HG02970 (cell line): ENCODE measurements at regions not wholly inside any gene's neighbourhood (a gene's known extent, or its start where the extent isn't known, plus 50 kb on each side); places are given as distances from the start of the nearest gene placed in this dataset.

Source experiments
- ATAC-seq: cut with Tn5 transposase; IDR thresholded peaks from one replicate; pipeline ENCODE4 v1.9.1; 2021; ENCODE audit warnings: mild to moderate bottlenecking, moderate library complexity, moderate number of reproducible peaks; ENCODE audit not compliant: unreplicated experiment, low FRiP score

GRCh38 chr4:136962868-136963267 is 569.4 kb downstream of the PCDH18 start:
- ATAC-seq: no peak

- no peak for ATAC-seq
These were observed 585.9 kb downstream of the PCDH18 start for GRCh38 chr4:136946307-136946907.

GRCh38 chr4:136939781-136940180 is 592.5 kb downstream of the PCDH18 start:
- ATAC-seq: no peak

- no peak for ATAC-seq
These were observed 596.4 kb downstream of the PCDH18 start for GRCh38 chr4:136935871-136936270.

- ATAC-seq: no peak
These were observed 597.0 kb downstream of the PCDH18 start for GRCh38 chr4:136935305-136935704.

- no peak for ATAC-seq
These were observed 597.7 kb downstream of the PCDH18 start for GRCh38 chr4:136934601-136935000.

- ATAC-seq: no peak
These were observed 600.5 kb downstream of the PCDH18 start for GRCh38 chr4:136931781-136932180.

GRCh38 chr4:136928957-136929411 is 603.3 kb downstream of the PCDH18 start:
- no peak for ATAC-seq

GRCh38 chr4:136927172-136927571 is 605.1 kb downstream of the PCDH18 start:
- ATAC-seq: no peak

- ATAC-seq: no peak
These were observed 607.1 kb downstream of the PCDH18 start for GRCh38 chr4:136925203-136925602.

- no peak for ATAC-seq
These were observed 610.2 kb downstream of the PCDH18 start for GRCh38 chr4:136922066-136922465.

- no peak for ATAC-seq
These were observed 612.0 kb downstream of the PCDH18 start for GRCh38 chr4:136920092-136920881.

GRCh38 chr4:136918772-136919171 is 613.5 kb downstream of the PCDH18 start:
- ATAC-seq: no peak

GRCh38 chr4:136917312-136918110 is 614.8 kb downstream of the PCDH18 start:
- ATAC-seq: no peak

- no peak for ATAC-seq
These were observed 622.7 kb downstream of the PCDH18 start for GRCh38 chr4:136909626-136910025.

GRCh38 chr4:136908122-136908521 is 624.2 kb downstream of the PCDH18 start:
- ATAC-seq: no peak

- ATAC-seq: no peak
These were observed 631.6 kb downstream of the PCDH18 start for GRCh38 chr4:136900696-136901095.

- ATAC-seq: no peak
These were observed 633.6 kb downstream of the PCDH18 start for GRCh38 chr4:136898590-136899248.

- no peak for ATAC-seq
These were observed 638.7 kb downstream of the PCDH18 start for GRCh38 chr4:136893573-136893972.

- no peak for ATAC-seq
These were observed 650.6 kb downstream of the PCDH18 start for GRCh38 chr4:136881666-136882065.

- no peak for ATAC-seq
These were observed 658.7 kb downstream of the PCDH18 start for GRCh38 chr4:136873555-136873954.
